ENCODE measurements at regions not wholly inside any gene's neighbourhood (a gene's known extent, or its start where the extent isn't known, plus 50 kb on each side); places are given as distances from the start of the nearest gene placed in this dataset.
"Not testable (repeated sequence)": the region's sequence is repeated elsewhere in the genome, so short reads cannot be mapped to it uniquely, and the experiment has no call there.

DNA sequence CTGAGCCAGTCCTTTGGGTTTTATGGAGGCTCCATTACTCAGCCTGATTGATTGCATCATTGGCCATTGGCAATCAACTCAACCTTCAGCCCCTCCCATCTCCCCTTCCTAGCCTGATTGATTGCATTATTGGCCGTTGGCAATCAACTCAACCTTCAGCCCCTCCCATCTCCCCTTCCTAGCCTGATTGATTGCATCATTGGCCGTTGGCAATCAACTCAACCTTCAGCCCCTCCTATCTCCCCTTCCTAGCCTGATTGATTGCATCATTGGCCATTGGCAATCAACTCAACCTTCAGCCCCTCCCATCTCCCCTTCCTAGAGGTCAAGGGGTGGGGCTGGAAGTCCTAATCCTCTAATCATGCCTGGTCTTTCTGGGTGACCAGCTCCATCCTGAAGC lies 103.8 kb upstream of the LRPAP1 start:
- TF ChIP-seq ARNTL (CRISPR knock-in tag; IDR thresholded peaks at IDR 0.05; ENCODE audit: borderline replicate concordance, low read depth); ZFP30 (CRISPR knock-in tag; IDR thresholded peaks at IDR 0.05); ZFP3 (CRISPR knock-in tag; IDR thresholded peaks at IDR 0.05); ISL1 (CRISPR knock-in tag; IDR thresholded peaks at IDR 0.05); RARB (CRISPR knock-in tag; IDR thresholded peaks at IDR 0.05); TOX (CRISPR knock-in tag; IDR thresholded peaks at IDR 0.05; ENCODE audit: borderline replicate concordance): not testable (repeated sequence)
- TF ChIP-seq, protein P1, sequence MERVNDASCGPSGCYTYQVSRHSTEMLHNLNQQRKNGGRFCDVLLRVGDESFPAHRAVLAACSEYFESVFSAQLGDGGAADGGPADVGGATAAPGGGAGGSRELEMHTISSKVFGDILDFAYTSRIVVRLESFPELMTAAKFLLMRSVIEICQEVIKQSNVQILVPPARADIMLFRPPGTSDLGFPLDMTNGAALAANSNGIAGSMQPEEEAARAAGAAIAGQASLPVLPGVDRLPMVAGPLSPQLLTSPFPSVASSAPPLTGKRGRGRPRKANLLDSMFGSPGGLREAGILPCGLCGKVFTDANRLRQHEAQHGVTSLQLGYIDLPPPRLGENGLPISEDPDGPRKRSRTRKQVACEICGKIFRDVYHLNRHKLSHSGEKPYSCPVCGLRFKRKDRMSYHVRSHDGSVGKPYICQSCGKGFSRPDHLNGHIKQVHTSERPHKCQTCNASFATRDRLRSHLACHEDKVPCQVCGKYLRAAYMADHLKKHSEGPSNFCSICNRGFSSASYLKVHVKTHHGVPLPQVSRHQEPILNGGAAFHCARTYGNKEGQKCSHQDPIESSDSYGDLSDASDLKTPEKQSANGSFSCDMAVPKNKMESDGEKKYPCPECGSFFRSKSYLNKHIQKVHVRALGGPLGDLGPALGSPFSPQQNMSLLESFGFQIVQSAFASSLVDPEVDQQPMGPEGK (CRISPR knock-in tag; IDR thresholded peaks at IDR 0.05; ENCODE audit: borderline replicate concordance): not testable (repeated sequence)
- TF ChIP-seq, protein P2, sequence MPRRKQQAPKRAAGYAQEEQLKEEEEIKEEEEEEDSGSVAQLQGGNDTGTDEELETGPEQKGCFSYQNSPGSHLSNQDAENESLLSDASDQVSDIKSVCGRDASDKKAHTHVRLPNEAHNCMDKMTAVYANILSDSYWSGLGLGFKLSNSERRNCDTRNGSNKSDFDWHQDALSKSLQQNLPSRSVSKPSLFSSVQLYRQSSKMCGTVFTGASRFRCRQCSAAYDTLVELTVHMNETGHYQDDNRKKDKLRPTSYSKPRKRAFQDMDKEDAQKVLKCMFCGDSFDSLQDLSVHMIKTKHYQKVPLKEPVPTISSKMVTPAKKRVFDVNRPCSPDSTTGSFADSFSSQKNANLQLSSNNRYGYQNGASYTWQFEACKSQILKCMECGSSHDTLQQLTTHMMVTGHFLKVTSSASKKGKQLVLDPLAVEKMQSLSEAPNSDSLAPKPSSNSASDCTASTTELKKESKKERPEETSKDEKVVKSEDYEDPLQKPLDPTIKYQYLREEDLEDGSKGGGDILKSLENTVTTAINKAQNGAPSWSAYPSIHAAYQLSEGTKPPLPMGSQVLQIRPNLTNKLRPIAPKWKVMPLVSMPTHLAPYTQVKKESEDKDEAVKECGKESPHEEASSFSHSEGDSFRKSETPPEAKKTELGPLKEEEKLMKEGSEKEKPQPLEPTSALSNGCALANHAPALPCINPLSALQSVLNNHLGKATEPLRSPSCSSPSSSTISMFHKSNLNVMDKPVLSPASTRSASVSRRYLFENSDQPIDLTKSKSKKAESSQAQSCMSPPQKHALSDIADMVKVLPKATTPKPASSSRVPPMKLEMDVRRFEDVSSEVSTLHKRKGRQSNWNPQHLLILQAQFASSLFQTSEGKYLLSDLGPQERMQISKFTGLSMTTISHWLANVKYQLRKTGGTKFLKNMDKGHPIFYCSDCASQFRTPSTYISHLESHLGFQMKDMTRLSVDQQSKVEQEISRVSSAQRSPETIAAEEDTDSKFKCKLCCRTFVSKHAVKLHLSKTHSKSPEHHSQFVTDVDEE (CRISPR knock-in tag; IDR thresholded peaks at IDR 0.05): not testable (repeated sequence)
- TF ChIP-seq, protein P3, sequence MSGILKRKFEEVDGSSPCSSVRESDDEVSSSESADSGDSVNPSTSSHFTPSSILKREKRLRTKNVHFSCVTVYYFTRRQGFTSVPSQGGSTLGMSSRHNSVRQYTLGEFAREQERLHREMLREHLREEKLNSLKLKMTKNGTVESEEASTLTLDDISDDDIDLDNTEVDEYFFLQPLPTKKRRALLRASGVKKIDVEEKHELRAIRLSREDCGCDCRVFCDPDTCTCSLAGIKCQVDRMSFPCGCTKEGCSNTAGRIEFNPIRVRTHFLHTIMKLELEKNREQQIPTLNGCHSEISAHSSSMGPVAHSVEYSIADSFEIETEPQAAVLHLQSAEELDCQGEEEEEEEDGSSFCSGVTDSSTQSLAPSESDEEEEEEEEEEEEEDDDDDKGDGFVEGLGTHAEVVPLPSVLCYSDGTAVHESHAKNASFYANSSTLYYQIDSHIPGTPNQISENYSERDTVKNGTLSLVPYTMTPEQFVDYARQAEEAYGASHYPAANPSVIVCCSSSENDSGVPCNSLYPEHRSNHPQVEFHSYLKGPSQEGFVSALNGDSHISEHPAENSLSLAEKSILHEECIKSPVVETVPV (CRISPR knock-in tag; IDR thresholded peaks at IDR 0.05): not testable (repeated sequence)
- TF ChIP-seq, protein P4, sequence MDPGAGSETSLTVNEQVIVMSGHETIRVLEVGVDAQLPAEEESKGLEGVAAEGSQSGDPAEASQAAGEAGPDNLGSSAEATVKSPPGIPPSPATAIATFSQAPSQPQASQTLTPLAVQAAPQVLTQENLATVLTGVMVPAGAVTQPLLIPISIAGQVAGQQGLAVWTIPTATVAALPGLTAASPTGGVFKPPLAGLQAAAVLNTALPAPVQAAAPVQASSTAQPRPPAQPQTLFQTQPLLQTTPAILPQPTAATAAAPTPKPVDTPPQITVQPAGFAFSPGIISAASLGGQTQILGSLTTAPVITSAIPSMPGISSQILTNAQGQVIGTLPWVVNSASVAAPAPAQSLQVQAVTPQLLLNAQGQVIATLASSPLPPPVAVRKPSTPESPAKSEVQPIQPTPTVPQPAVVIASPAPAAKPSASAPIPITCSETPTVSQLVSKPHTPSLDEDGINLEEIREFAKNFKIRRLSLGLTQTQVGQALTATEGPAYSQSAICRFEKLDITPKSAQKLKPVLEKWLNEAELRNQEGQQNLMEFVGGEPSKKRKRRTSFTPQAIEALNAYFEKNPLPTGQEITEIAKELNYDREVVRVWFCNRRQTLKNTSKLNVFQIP (CRISPR knock-in tag; IDR thresholded peaks at IDR 0.05; ENCODE audit: borderline replicate concordance, low read depth): not testable (repeated sequence)
